ENCODE measurements at regions not wholly inside any gene's neighbourhood (a gene's known extent, or its start where the extent isn't known, plus 50 kb on each side); places are given as distances from the start of the nearest gene placed in this dataset.

DNA sequence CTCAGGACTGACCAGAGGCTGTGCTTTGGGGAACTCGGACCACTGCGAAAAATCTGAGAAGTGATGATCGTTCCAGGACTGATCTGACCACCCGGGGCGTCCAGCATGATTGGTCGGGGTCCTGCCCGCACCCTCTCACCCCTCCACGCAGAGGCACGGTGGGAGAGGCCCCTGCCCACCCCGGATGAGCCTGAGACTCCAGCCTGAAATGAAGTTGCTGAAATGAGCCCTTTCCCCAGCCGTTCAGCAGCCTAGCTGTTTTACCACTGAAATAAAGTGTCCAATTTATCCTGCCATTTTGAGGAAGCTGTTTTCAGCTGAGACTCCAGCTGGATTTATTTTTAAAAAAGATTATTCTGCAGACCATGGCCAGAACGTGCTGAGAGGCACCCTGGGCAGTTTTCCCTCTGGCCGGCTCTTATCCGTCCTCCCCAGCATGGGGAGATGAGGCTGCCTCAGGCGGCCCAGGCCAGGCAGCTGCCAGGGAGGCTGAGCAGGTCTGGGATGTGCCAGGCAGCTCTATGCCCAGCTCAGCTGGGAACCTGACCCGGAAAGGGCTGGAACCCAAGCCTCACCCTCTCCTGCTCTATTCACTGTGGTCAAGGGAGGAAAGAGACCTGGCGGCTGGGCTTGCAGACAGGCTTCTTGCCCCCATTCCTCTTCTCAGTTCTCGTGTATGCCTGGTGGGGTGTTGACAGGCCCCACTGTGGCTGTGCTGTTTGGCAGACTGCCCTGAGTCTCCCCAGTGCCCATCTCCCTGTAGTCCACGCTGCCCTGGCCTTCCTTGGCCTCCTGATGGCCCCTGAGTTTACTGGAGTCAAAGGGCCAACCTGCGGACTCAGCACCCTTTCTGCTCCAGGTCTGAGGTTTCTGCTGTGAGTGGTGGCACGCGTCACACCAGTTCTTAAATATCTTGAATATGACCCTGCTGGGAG lies 161.0 kb upstream of the B3GAT1 start:
- peaks cover 0 to 7% (median 4%) of the 10 kb centered on the region in 5 donors for H3K4me1 ChIP-seq (ENCODE audit: control insufficient read depth in 5 of 5, insufficient read depth in 5 of 5, low read length in 5 of 5)
- H3K36me3 ChIP-seq (ENCODE audit: control insufficient read depth in 5 of 5, insufficient read depth in 5 of 5, low read length in 5 of 5): no peaks in the 10 kb centered on the region
- no peak overlapping the region for H3K9ac ChIP-seq (ENCODE audit: low read length in 5 of 5)
- no peak overlapping the region for H3K27ac ChIP-seq (ENCODE audit: low read depth, low read length)
- H3K27me3 ChIP-seq (ENCODE audit: control insufficient read depth in 5 of 5, insufficient read depth in 4 of 5, low read length in 5 of 5): peaks cover 0 to 10% (median 3%) of the 10 kb centered on the region in 5 donors
- H3K9me3 ChIP-seq (ENCODE audit: control insufficient read depth in 5 of 5, low read length in 5 of 5): no peaks in the 10 kb centered on the region
- no peak overlapping the region for H3K4me3 ChIP-seq (ENCODE audit: low read depth in 1 of 5, low read length in 5 of 5)

DNA sequence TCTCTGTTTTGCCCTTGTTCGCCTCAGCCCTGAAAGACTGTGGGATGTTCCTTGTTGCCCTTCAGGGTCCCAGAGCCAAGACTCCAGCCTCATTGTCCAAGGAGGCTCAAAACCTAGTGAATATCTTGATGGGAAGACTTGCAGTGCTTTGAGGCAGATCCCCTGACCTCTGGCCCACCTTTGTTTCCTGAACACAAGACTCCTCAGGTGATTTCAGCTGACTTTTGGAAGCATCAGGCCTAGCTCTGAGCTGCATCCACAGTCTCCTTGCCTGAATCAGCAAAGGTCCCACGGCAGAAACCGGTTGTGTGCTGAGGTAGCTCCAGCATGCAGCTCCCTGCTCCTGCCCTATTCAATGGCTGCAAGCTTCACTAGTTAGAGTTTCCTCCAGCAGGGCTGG lies 159.3 kb upstream of the B3GAT1 start:
- Histone ChIP-seq H3K4me3 (ENCODE audit: low read depth in 1 of 5, low read length in 5 of 5) (no peak overlapping the region), H3K4me1 (ENCODE audit: control insufficient read depth in 5 of 5, insufficient read depth in 5 of 5, low read length in 5 of 5) (peaks cover 0 to 7% (median 4%) of the 10 kb centered on the region in 5 donors), H3K9me3 (ENCODE audit: control insufficient read depth in 5 of 5, low read length in 5 of 5) (no peaks in the 10 kb centered on the region), H3K9ac (ENCODE audit: low read length in 5 of 5) (no peak overlapping the region), H3K36me3 (ENCODE audit: control insufficient read depth in 5 of 5, insufficient read depth in 5 of 5, low read length in 5 of 5) (no peaks in the 10 kb centered on the region), H3K27me3 (ENCODE audit: control insufficient read depth in 5 of 5, insufficient read depth in 4 of 5, low read length in 5 of 5) (peaks cover 0 to 5% (median 2%) of the 10 kb centered on the region in 5 donors), H3K27ac (ENCODE audit: low read depth, low read length) (no peak overlapping the region)

DNA sequence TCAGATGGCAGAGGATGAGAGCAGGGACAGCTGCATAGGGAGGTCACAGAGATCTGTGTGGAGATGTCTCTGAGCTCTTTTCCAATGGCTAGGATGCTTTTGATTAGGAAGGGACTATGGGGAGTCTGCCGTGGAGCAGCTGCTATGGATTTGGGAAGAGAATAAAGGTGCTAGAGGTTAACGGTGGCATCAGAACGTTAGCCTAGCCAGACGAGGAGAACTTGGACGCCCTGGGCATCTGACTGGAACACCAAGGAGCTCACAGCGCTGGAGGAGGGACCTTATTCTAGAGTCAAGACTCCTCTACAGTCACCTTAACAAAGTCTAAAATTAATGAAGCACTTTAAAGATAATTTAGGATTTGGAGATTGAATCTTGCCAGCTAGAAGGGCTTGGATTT lies 157.2 kb upstream of the B3GAT1 start:
- Histone ChIP-seq H3K36me3 (ENCODE audit: control insufficient read depth in 5 of 5, insufficient read depth in 5 of 5, low read length in 5 of 5) (no peaks in the 10 kb centered on the region), H3K9me3 (ENCODE audit: control insufficient read depth in 5 of 5, low read length in 5 of 5) (peaks cover 0 to 2% (median 0%) of the 10 kb centered on the region in 5 donors), H3K27me3 (ENCODE audit: control insufficient read depth in 5 of 5, insufficient read depth in 4 of 5, low read length in 5 of 5) (peaks cover 0 to 5% (median 0%) of the 10 kb centered on the region in 5 donors), H3K9ac (ENCODE audit: low read length in 5 of 5) (no peak overlapping the region), H3K4me3 (ENCODE audit: low read depth in 1 of 5, low read length in 5 of 5) (no peak overlapping the region), H3K4me1 (ENCODE audit: control insufficient read depth in 5 of 5, insufficient read depth in 5 of 5, low read length in 5 of 5) (peaks cover 0 to 7% (median 4%) of the 10 kb centered on the region in 5 donors), H3K27ac (ENCODE audit: low read depth, low read length) (no peak overlapping the region)

GRCh38 chr11:134566311-134566710 lies 154.3 kb upstream of the B3GAT1 start:
- Histone ChIP-seq H3K27me3 (ENCODE audit: control insufficient read depth in 5 of 5, insufficient read depth in 4 of 5, low read length in 5 of 5) (peaks cover 0 to 9% (median 0%) of the 10 kb centered on the region in 5 donors), H3K4me1 (ENCODE audit: control insufficient read depth in 5 of 5, insufficient read depth in 5 of 5, low read length in 5 of 5) (no peaks in the 10 kb centered on the region), H3K27ac (ENCODE audit: low read depth, low read length) (no peak overlapping the region), H3K9me3 (ENCODE audit: control insufficient read depth in 5 of 5, low read length in 5 of 5) (peaks cover 0 to 2% (median 0%) of the 10 kb centered on the region in 5 donors), H3K36me3 (ENCODE audit: control insufficient read depth in 5 of 5, insufficient read depth in 5 of 5, low read length in 5 of 5) (no peaks in the 10 kb centered on the region), H3K4me3 (ENCODE audit: low read depth in 1 of 5, low read length in 5 of 5) (no peak overlapping the region), H3K9ac (ENCODE audit: low read length in 5 of 5) (no peak overlapping the region)

GRCh38 chr11:134565343-134565891 lies 153.4 kb upstream of the B3GAT1 start:
- Histone ChIP-seq H3K27me3 (ENCODE audit: control insufficient read depth in 5 of 5, insufficient read depth in 4 of 5, low read length in 5 of 5) (peaks cover 0 to 9% (median 0%) of the 10 kb centered on the region in 5 donors), H3K27ac (ENCODE audit: low read depth, low read length) (no peak overlapping the region), H3K4me3 (ENCODE audit: low read depth in 1 of 5, low read length in 5 of 5) (no peak overlapping the region), H3K4me1 (ENCODE audit: control insufficient read depth in 5 of 5, insufficient read depth in 5 of 5, low read length in 5 of 5) (no peaks in the 10 kb centered on the region), H3K9ac (ENCODE audit: low read length in 5 of 5) (no peak overlapping the region), H3K9me3 (ENCODE audit: control insufficient read depth in 5 of 5, low read length in 5 of 5) (peaks cover 0 to 2% (median 0%) of the 10 kb centered on the region in 5 donors), H3K36me3 (ENCODE audit: control insufficient read depth in 5 of 5, insufficient read depth in 5 of 5, low read length in 5 of 5) (no peaks in the 10 kb centered on the region)

DNA sequence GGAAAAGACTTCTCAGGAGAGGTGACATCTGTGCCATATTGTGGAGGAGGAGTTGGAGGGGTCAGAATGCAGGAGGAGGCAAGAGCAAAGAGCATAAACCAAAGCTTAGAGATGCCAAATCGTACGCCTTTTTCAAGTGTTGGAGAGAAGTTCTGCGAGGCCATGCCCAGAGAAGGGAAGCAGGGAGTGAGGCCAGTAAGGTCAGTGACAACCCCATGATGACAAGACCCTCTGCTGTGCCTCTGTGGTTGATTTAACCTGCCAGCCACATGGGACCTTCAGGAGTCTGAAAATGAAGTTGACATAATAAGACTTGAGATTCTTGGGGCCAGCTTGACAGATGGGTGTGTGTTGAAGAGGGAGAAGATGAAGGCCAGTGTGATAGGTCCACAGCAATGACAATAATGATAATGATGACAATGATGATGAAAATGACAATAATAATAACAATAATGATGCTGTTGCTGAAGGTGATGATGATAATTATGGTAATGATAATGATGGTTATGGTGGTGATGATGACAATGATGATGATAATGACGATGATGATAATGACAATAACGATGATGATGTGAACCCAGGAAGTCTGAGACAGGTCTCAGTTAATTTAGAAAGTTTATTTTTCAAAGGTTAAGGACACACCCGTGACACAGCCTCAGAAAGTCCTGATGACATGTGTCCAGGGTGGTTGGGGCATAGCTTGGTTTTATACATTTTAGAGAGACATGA lies 152.6 kb upstream of the B3GAT1 start:
- no peak overlapping the region for H3K9ac ChIP-seq (ENCODE audit: low read length in 5 of 5)
- peaks cover 0 to 9% (median 5%) of the 10 kb centered on the region in 5 donors for H3K27me3 ChIP-seq (ENCODE audit: control insufficient read depth in 5 of 5, insufficient read depth in 4 of 5, low read length in 5 of 5)
- no peak overlapping the region for H3K27ac ChIP-seq (ENCODE audit: low read depth, low read length)
- H3K4me1 ChIP-seq (ENCODE audit: control insufficient read depth in 5 of 5, insufficient read depth in 5 of 5, low read length in 5 of 5): no peaks in the 10 kb centered on the region
- no peak overlapping the region for H3K4me3 ChIP-seq (ENCODE audit: low read depth in 1 of 5, low read length in 5 of 5)
- H3K36me3 ChIP-seq (ENCODE audit: control insufficient read depth in 5 of 5, insufficient read depth in 5 of 5, low read length in 5 of 5): no peaks in the 10 kb centered on the region
- H3K9me3 ChIP-seq (ENCODE audit: control insufficient read depth in 5 of 5, low read length in 5 of 5): peaks cover 0 to 2% (median 0%) of the 10 kb centered on the region in 5 donors

GRCh38 chr11:134562941-134563471 lies 151.0 kb upstream of the B3GAT1 start:
- H3K27ac ChIP-seq (ENCODE audit: low read depth, low read length): no peak overlapping the region

GRCh38 chr11:134562196-134562595 lies 150.2 kb upstream of the B3GAT1 start:
- peaks cover 0 to 2% (median 0%) of the 10 kb centered on the region in 5 donors for H3K9me3 ChIP-seq (ENCODE audit: control insufficient read depth in 5 of 5, low read length in 5 of 5)
- peaks cover 0 to 7% (median 6%) of the 10 kb centered on the region in 5 donors for H3K27me3 ChIP-seq (ENCODE audit: control insufficient read depth in 5 of 5, insufficient read depth in 4 of 5, low read length in 5 of 5)
- H3K27ac ChIP-seq (ENCODE audit: low read depth, low read length): no peak overlapping the region
- H3K36me3 ChIP-seq (ENCODE audit: control insufficient read depth in 5 of 5, insufficient read depth in 5 of 5, low read length in 5 of 5): no peaks in the 10 kb centered on the region
- no peaks in the 10 kb centered on the region for H3K4me1 ChIP-seq (ENCODE audit: control insufficient read depth in 5 of 5, insufficient read depth in 5 of 5, low read length in 5 of 5)
- no peak overlapping the region for H3K4me3 ChIP-seq (ENCODE audit: low read depth in 1 of 5, low read length in 5 of 5)
- H3K9ac ChIP-seq (ENCODE audit: low read length in 5 of 5): no peak overlapping the region

More at GRCh38 chr11:134562941-134563471, 151.0 kb upstream of the B3GAT1 start:
- no peak overlapping the region for H3K9ac ChIP-seq (ENCODE audit: low read length in 5 of 5)
- H3K9me3 ChIP-seq (ENCODE audit: control insufficient read depth in 5 of 5, low read length in 5 of 5): peaks cover 0 to 2% (median 0%) of the 10 kb centered on the region in 5 donors
- H3K27me3 ChIP-seq (ENCODE audit: control insufficient read depth in 5 of 5, insufficient read depth in 4 of 5, low read length in 5 of 5): peaks cover 0 to 7% (median 6%) of the 10 kb centered on the region in 5 donors
- no peaks in the 10 kb centered on the region for H3K4me1 ChIP-seq (ENCODE audit: control insufficient read depth in 5 of 5, insufficient read depth in 5 of 5, low read length in 5 of 5)
- H3K36me3 ChIP-seq (ENCODE audit: control insufficient read depth in 5 of 5, insufficient read depth in 5 of 5, low read length in 5 of 5): no peaks in the 10 kb centered on the region
- no peak overlapping the region for H3K4me3 ChIP-seq (ENCODE audit: low read depth in 1 of 5, low read length in 5 of 5)

GRCh38 chr11:134561331-134561720 lies 149.3 kb upstream of the B3GAT1 start:
- H3K27ac ChIP-seq (ENCODE audit: low read depth, low read length): no peak overlapping the region

More at GRCh38 chr11:134561331-134561720, 149.3 kb upstream of the B3GAT1 start:
- no peaks in the 10 kb centered on the region for H3K36me3 ChIP-seq (ENCODE audit: control insufficient read depth in 5 of 5, insufficient read depth in 5 of 5, low read length in 5 of 5)
- no peaks in the 10 kb centered on the region for H3K4me1 ChIP-seq (ENCODE audit: control insufficient read depth in 5 of 5, insufficient read depth in 5 of 5, low read length in 5 of 5)
- no peak overlapping the region for H3K9ac ChIP-seq (ENCODE audit: low read length in 5 of 5)
- no peak overlapping the region for H3K4me3 ChIP-seq (ENCODE audit: low read depth in 1 of 5, low read length in 5 of 5)
- peaks cover 0 to 7% (median 6%) of the 10 kb centered on the region in 5 donors for H3K27me3 ChIP-seq (ENCODE audit: control insufficient read depth in 5 of 5, insufficient read depth in 4 of 5, low read length in 5 of 5)
- H3K9me3 ChIP-seq (ENCODE audit: control insufficient read depth in 5 of 5, low read length in 5 of 5): peaks cover 0 to 2% (median 0%) of the 10 kb centered on the region in 5 donors
